Activated T-helper 1 cell treated with anti-CD3 and anti-CD28 coated beads, Interleukin-12 subunit alpha, Interleukin-12 subunit beta, Interleukin-2, Interleukin-4 antibody, amounts not matched to agents 30 ng/mL and 10 ng/mL and 1 ng/mL, durations not matched to agents 14 hours and 24 hours and 36 hours (primary cell): ENCODE measurements at regions not wholly inside any gene's neighbourhood (a gene's known extent, or its start where the extent isn't known, plus 50 kb on each side); places are given as distances from the start of the nearest gene placed in this dataset.
"Not testable (repeated sequence)": the region's sequence is repeated elsewhere in the genome, so short reads cannot be mapped to it uniquely, and the experiment has no call there.

ENCODE experiments used
- DNase-seq: peaks from one replicate; pipeline ENCODE4 v3.0.0; 2021; ENCODE audit warnings: low spot score
- H3K27ac Mint-ChIP-seq: one replicate; pipeline ENCODE4 v1.8.0; 2021; ENCODE audit warnings: mild to moderate bottlenecking, mixed read lengths
- H3K27me3 Mint-ChIP-seq: one replicate; pipeline ENCODE4 v1.8.0; 2022; ENCODE audit warnings: mild to moderate bottlenecking, moderate library complexity, mixed read lengths; ENCODE audit not compliant: insufficient read depth
- H3K36me3 Mint-ChIP-seq: one replicate; pipeline ENCODE4 v1.8.0; 2021; ENCODE audit warnings: low read depth, mixed read lengths
- H3K4me1 Mint-ChIP-seq: one replicate; pipeline ENCODE4 v1.8.0; 2021; ENCODE audit warnings: low read depth, mixed read lengths
- H3K4me3 Mint-ChIP-seq: one replicate; pipeline ENCODE4 v1.8.0; 2021; ENCODE audit warnings: mild to moderate bottlenecking, moderate library complexity, mixed read lengths
- H3K9me3 Mint-ChIP-seq: one replicate; pipeline ENCODE4 v1.8.0; 2021; ENCODE audit warnings: mixed read lengths
- intact Hi-C: fragments of 100-400 bp; cut with micrococcal nuclease; formaldehyde crosslinking; loops from one replicate; pipeline ENCODE4 v1.15.1; 2024

GRCh38 chr11:97691061-97691460 lies 1301.2 kb downstream of the JRKL start:
- no peak overlapping the region for H3K4me3 Mint-ChIP-seq
- DNase-seq, result no peak
- intact Hi-C loops, result no loop called here
- H3K36me3 Mint-ChIP-seq, result no peaks in the 10 kb centered on the region
- H3K9me3 Mint-ChIP-seq, result peaks cover 9% of the 10 kb centered on the region
- no peak overlapping the region for H3K27ac Mint-ChIP-seq
- H3K4me1 Mint-ChIP-seq, result no peaks in the 10 kb centered on the region
- H3K27me3 Mint-ChIP-seq, result no peaks in the 10 kb centered on the region

GRCh38 chr11:97702951-97703350 lies 1313.1 kb downstream of the JRKL start:
- intact Hi-C loops, result no loop called here
- Mint-ChIP-seq H3K36me3 (no peaks in the 10 kb centered on the region), H3K27me3 (no peaks in the 10 kb centered on the region), H3K4me3 (no peak overlapping the region), H3K27ac (no peak overlapping the region), H3K4me1 (no peaks in the 10 kb centered on the region), H3K9me3 (no peaks in the 10 kb centered on the region)
- no peak for DNase-seq

- no peak for DNase-seq
- no peaks in the 10 kb centered on the region for H3K9me3 Mint-ChIP-seq
- no peak overlapping the region for H3K4me3 Mint-ChIP-seq
- intact Hi-C loops, result no loop called here
- H3K36me3 Mint-ChIP-seq, result no peaks in the 10 kb centered on the region
- H3K27me3 Mint-ChIP-seq, result no peaks in the 10 kb centered on the region
- no peaks in the 10 kb centered on the region for H3K4me1 Mint-ChIP-seq
- H3K27ac Mint-ChIP-seq, result no peak overlapping the region
Observed at GRCh38 chr11:97703851-97704250, 1314.0 kb downstream of the JRKL start.

- H3K4me1 Mint-ChIP-seq, H3K27me3 Mint-ChIP-seq, H3K27ac Mint-ChIP-seq, H3K9me3 Mint-ChIP-seq, H3K36me3 Mint-ChIP-seq, intact Hi-C loops, H3K4me3 Mint-ChIP-seq, DNase-seq: not testable (repeated sequence)
Observed at GRCh38 chr11:97705441-97705840, 1315.3 kb upstream of the CNTN5 start.

GRCh38 chr11:97717922-97718321 lies 1302.8 kb upstream of the CNTN5 start:
- Mint-ChIP-seq H3K36me3 (no peaks in the 10 kb centered on the region), H3K9me3 (peaks cover 4% of the 10 kb centered on the region)
- DNase-seq, result no peak

GRCh38 chr11:97722065-97722464 lies 1298.7 kb upstream of the CNTN5 start:
- intact Hi-C loops, result no loop called here
- Mint-ChIP-seq H3K36me3 (no peaks in the 10 kb centered on the region), H3K27ac (no peak overlapping the region), H3K4me3 (no peak overlapping the region), H3K27me3 (no peaks in the 10 kb centered on the region), H3K9me3 (peaks cover 3% of the 10 kb centered on the region), H3K4me1 (no peaks in the 10 kb centered on the region)
- no peak for DNase-seq

More at GRCh38 chr11:97717922-97718321, 1302.8 kb upstream of the CNTN5 start:
- Mint-ChIP-seq H3K27me3 (no peaks in the 10 kb centered on the region), H3K4me1 (no peaks in the 10 kb centered on the region), H3K27ac (no peak overlapping the region), H3K4me3 (no peak overlapping the region)
- intact Hi-C loops, result no loop called here

GRCh38 chr11:97722721-97723120 lies 1298.0 kb upstream of the CNTN5 start:
- Mint-ChIP-seq H3K27ac (no peak overlapping the region), H3K4me1 (no peaks in the 10 kb centered on the region), H3K27me3 (no peaks in the 10 kb centered on the region), H3K4me3 (no peak overlapping the region), H3K36me3 (no peaks in the 10 kb centered on the region), H3K9me3 (peaks cover 3% of the 10 kb centered on the region)
- intact Hi-C loops, result no loop called here
- no peak for DNase-seq

GRCh38 chr11:97729546-97730272 lies 1291.0 kb upstream of the CNTN5 start:
- H3K9me3 Mint-ChIP-seq, result peaks cover 3% of the 10 kb centered on the region
- H3K4me3 Mint-ChIP-seq, result no peak overlapping the region
- intact Hi-C loops, result no loop called here
- no peaks in the 10 kb centered on the region for H3K36me3 Mint-ChIP-seq
- DNase-seq, result no peak
- H3K27ac Mint-ChIP-seq, result no peak overlapping the region
- no peaks in the 10 kb centered on the region for H3K4me1 Mint-ChIP-seq
- H3K27me3 Mint-ChIP-seq, result no peaks in the 10 kb centered on the region

GRCh38 chr11:97732011-97732632 lies 1288.6 kb upstream of the CNTN5 start:
- H3K4me1 Mint-ChIP-seq, result no peaks in the 10 kb centered on the region
- intact Hi-C loops, result no loop called here
- no peaks in the 10 kb centered on the region for H3K9me3 Mint-ChIP-seq
- DNase-seq, result no peak
- no peaks in the 10 kb centered on the region for H3K27me3 Mint-ChIP-seq
- no peak overlapping the region for H3K27ac Mint-ChIP-seq
- H3K4me3 Mint-ChIP-seq, result no peak overlapping the region
- H3K36me3 Mint-ChIP-seq, result no peaks in the 10 kb centered on the region

GRCh38 chr11:97738751-97739150 lies 1282.0 kb upstream of the CNTN5 start:
- intact Hi-C loops, result no loop called here
- Mint-ChIP-seq H3K36me3 (no peaks in the 10 kb centered on the region), H3K27me3 (no peaks in the 10 kb centered on the region), H3K27ac (no peak overlapping the region), H3K4me1 (no peaks in the 10 kb centered on the region), H3K4me3 (no peak overlapping the region), H3K9me3 (peaks cover 13% of the 10 kb centered on the region)
- no peak for DNase-seq

GRCh38 chr11:97739932-97740800 lies 1280.6 kb upstream of the CNTN5 start:
- intact Hi-C loops, result no loop called here
- H3K36me3 Mint-ChIP-seq, result no peaks in the 10 kb centered on the region
- no peak overlapping the region for H3K4me3 Mint-ChIP-seq
- no peak for DNase-seq
- H3K9me3 Mint-ChIP-seq, result peaks cover 17% of the 10 kb centered on the region
- no peak overlapping the region for H3K27ac Mint-ChIP-seq
- no peaks in the 10 kb centered on the region for H3K27me3 Mint-ChIP-seq
- no peaks in the 10 kb centered on the region for H3K4me1 Mint-ChIP-seq

GRCh38 chr11:97740801-97741151 lies 1280.0 kb upstream of the CNTN5 start:
- no peaks in the 10 kb centered on the region for H3K36me3 Mint-ChIP-seq
- intact Hi-C loops, result no loop called here

GRCh38 chr11:97742717-97743116 lies 1278.0 kb upstream of the CNTN5 start:
- Mint-ChIP-seq H3K27ac (no peak overlapping the region), H3K36me3 (no peaks in the 10 kb centered on the region), H3K4me3 (no peak overlapping the region), H3K9me3 (peaks cover 17% of the 10 kb centered on the region), H3K4me1 (no peaks in the 10 kb centered on the region), H3K27me3 (no peaks in the 10 kb centered on the region)
- intact Hi-C loops, result no loop called here
- DNase-seq, result no peak

More at GRCh38 chr11:97740801-97741151, 1280.0 kb upstream of the CNTN5 start:
- Mint-ChIP-seq H3K4me1 (no peaks in the 10 kb centered on the region), H3K9me3 (peaks cover 17% of the 10 kb centered on the region), H3K4me3 (no peak overlapping the region), H3K27me3 (no peaks in the 10 kb centered on the region), H3K27ac (no peak overlapping the region)
- no peak for DNase-seq
